ENCODE measurements at regions not wholly inside any gene's neighbourhood (a gene's known extent, or its start where the extent isn't known, plus 50 kb on each side); places are given as distances from the start of the nearest gene placed in this dataset.

GRCh38 chr13:74860789-74861188 lies 621.2 kb downstream of the TBC1D4 start:
- Histone ChIP-seq H3K9me3 (no peaks in the 10 kb centered on the region), H3K4me1 (replicated peaks) (no peaks in the 10 kb centered on the region), H3K36me3 (no peaks in the 10 kb centered on the region), H3K27ac (no peak overlapping the region), H3K27me3 (replicated peaks; ENCODE audit: insufficient read depth) (no peaks in the 10 kb centered on the region), H3K4me3 (no peak overlapping the region)
- WGBS, result 98% methylated on average over 1 of the region's 1 CpG
- intact Hi-C loops (cut with DNase I), result no loop called here
- no peak for TF ChIP-seq POLR2A (IDR thresholded peaks at IDR 0.05)
- no peak for TF ChIP-seq CTCF (IDR thresholded peaks at IDR 0.05)
- TF ChIP-seq POLR2AphosphoS5 (IDR thresholded peaks at IDR 0.05), result no peak
- no peak for DNase-seq (ENCODE audit: low spot score)

GRCh38 chr13:74850893-74851292 lies 631.1 kb downstream of the TBC1D4 start:
- no peaks in the 10 kb centered on the region for H3K9me3 ChIP-seq
- no peak overlapping the region for H3K27ac ChIP-seq
- H3K4me3 ChIP-seq, result no peak overlapping the region
- no peak for TF ChIP-seq CTCF (IDR thresholded peaks at IDR 0.05)
- TF ChIP-seq POLR2AphosphoS5 (IDR thresholded peaks at IDR 0.05), result no peak
- TF ChIP-seq POLR2A (IDR thresholded peaks at IDR 0.05), result no peak
- no peaks in the 10 kb centered on the region for H3K4me1 ChIP-seq (replicated peaks)
- H3K27me3 ChIP-seq (replicated peaks; ENCODE audit: insufficient read depth), result no peaks in the 10 kb centered on the region
- no peaks in the 10 kb centered on the region for H3K36me3 ChIP-seq
- 45% methylated on average over 2 of the region's 2 CpGs for WGBS
- intact Hi-C loops (cut with DNase I), result no loop called here
- DNase-seq (ENCODE audit: low spot score), result no peak

GRCh38 chr13:74847966-74848365 lies 634.0 kb downstream of the TBC1D4 start:
- 96% methylated on average over 1 of the region's 1 CpG for WGBS
- Histone ChIP-seq H3K27ac (no peak overlapping the region), H3K36me3 (no peaks in the 10 kb centered on the region), H3K27me3 (replicated peaks; ENCODE audit: insufficient read depth) (no peaks in the 10 kb centered on the region), H3K4me3 (no peak overlapping the region), H3K9me3 (no peaks in the 10 kb centered on the region), H3K4me1 (replicated peaks) (no peaks in the 10 kb centered on the region)
- no peak for DNase-seq (ENCODE audit: low spot score)
- TF ChIP-seq POLR2A (IDR thresholded peaks at IDR 0.05) (no peak), CTCF (IDR thresholded peaks at IDR 0.05) (no peak)
- intact Hi-C loops (cut with DNase I), result no loop called here

GRCh38 chr13:74845806-74846205 lies 636.2 kb downstream of the TBC1D4 start:
- Histone ChIP-seq H3K4me3 (no peak overlapping the region), H3K4me1 (replicated peaks) (no peaks in the 10 kb centered on the region), H3K9me3 (no peaks in the 10 kb centered on the region), H3K27me3 (replicated peaks; ENCODE audit: insufficient read depth) (no peaks in the 10 kb centered on the region), H3K27ac (no peak overlapping the region), H3K36me3 (no peaks in the 10 kb centered on the region)
- intact Hi-C loops (cut with DNase I), result no loop called here
- DNase-seq (ENCODE audit: low spot score), result no peak
- TF ChIP-seq POLR2AphosphoS5 (IDR thresholded peaks at IDR 0.05) (no peak), CTCF (IDR thresholded peaks at IDR 0.05) (no peak), POLR2A (IDR thresholded peaks at IDR 0.05) (no peak)

- no peak for DNase-seq (ENCODE audit: low spot score)
- WGBS, result 97% methylated on average over 4 of the region's 4 CpGs
- Histone ChIP-seq H3K36me3 (no peaks in the 10 kb centered on the region), H3K4me3 (no peak overlapping the region), H3K9me3 (no peaks in the 10 kb centered on the region), H3K4me1 (replicated peaks) (no peaks in the 10 kb centered on the region), H3K27me3 (replicated peaks; ENCODE audit: insufficient read depth) (no peaks in the 10 kb centered on the region), H3K27ac (no peak overlapping the region)
- no peak for TF ChIP-seq CTCF (IDR thresholded peaks at IDR 0.05)
- TF ChIP-seq POLR2A (IDR thresholded peaks at IDR 0.05), result no peak
- TF ChIP-seq POLR2AphosphoS5 (IDR thresholded peaks at IDR 0.05), result no peak
- intact Hi-C loops (cut with DNase I), result no loop called here
Measured at GRCh38 chr13:74841651-74842050, 640.3 kb downstream of the TBC1D4 start.
